ENCODE measurements at regions not wholly inside any gene's neighbourhood (a gene's known extent, or its start where the extent isn't known, plus 50 kb on each side); places are given as distances from the start of the nearest gene placed in this dataset.

DNA sequence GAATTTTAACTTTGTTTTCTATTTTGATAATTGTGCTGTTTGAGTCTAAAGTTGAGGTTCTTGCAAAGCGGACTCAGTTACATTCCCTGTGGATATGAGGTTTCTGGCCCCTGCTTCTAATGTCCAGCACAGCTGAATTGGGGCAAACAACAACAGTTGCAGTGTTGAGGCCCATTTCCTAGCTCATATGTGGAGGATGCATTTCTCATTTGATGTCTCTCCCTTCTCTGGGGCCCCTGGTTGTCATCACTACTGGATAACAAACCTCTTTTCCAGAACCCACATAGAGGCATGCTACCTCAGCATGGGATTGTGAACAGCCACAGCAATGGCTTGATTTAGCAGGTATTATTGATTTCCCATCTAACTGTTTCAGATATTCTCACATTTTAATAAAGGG lies 208.2 kb upstream of the VSTM2A start:
- TF ChIP-seq, protein P1, sequence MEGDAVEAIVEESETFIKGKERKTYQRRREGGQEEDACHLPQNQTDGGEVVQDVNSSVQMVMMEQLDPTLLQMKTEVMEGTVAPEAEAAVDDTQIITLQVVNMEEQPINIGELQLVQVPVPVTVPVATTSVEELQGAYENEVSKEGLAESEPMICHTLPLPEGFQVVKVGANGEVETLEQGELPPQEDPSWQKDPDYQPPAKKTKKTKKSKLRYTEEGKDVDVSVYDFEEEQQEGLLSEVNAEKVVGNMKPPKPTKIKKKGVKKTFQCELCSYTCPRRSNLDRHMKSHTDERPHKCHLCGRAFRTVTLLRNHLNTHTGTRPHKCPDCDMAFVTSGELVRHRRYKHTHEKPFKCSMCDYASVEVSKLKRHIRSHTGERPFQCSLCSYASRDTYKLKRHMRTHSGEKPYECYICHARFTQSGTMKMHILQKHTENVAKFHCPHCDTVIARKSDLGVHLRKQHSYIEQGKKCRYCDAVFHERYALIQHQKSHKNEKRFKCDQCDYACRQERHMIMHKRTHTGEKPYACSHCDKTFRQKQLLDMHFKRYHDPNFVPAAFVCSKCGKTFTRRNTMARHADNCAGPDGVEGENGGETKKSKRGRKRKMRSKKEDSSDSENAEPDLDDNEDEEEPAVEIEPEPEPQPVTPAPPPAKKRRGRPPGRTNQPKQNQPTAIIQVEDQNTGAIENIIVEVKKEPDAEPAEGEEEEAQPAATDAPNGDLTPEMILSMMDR (conservative IDR thresholded peaks at IDR 0.05; ENCODE audit: low read depth, low read length) = no peak
- no peak for TF ChIP-seq EZH2 (IDR thresholded peaks at IDR 0.05; ENCODE audit: low read length, unreplicated experiment)
- no peak for TF ChIP-seq EZH2phosphoT487 (IDR thresholded peaks at IDR 0.05; ENCODE audit: borderline replicate concordance, low read length)
